ENCODE measurements at regions not wholly inside any gene's neighbourhood (a gene's known extent, or its start where the extent isn't known, plus 50 kb on each side); places are given as distances from the start of the nearest gene placed in this dataset.
"Not testable (repeated sequence)": the region's sequence is repeated elsewhere in the genome, so short reads cannot be mapped to it uniquely, and the experiment has no call there.

DNA sequence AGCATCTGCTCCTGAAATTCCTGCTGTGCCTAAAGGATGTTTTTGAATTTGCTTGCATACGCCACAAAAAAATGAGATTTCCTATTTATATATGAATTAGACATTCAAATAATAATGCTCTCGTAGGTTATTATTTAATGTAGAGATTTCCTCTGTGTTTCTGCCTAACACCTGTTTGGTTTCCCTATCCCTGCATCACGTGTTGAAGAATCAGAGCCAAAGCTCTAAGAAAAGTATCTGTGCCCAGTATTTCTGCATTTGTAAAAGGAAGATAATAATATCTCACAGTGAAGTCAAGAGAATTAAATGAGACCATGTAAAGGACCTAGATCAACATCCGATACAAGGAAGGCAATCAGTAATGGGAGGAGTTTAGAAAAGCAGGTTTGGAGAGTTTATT lies 179.5 kb downstream of the HNRNPD start:
- DNase-seq (ENCODE audit: low read depth in 2 of 2, low spot score in 1 of 2) = no peak

DNA sequence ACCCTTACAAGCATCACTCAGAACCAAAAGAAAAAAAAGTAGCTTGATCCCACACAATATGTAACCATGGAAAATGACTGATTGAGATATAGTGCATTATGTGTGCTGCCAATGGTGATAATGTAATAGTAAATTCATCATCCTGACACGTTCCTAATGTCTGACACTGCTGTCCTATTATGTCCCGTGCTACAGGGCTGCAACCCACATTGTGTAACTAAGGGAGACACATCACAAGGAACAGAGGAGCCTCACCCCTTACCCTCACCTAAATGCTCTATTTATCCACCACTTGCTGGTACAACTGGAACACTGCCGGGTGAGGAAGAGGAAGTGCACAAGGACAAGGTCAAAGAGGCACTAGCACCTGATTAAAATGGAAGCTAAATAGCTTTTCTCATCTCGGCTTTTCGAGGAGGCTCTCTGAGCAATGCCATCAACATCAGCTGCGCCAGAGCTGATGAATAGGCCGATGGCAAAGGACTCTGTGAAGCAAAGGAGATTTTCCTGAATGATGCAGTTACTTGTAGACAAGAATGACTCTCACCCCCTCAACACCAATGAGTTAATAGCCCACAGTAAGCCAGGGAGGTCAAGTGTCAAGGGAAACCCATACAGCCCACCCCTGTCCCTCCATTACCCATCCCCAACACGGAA lies 181.6 kb downstream of the HNRNPD start:
- DNase-seq (ENCODE audit: low read depth in 2 of 2, low spot score in 1 of 2) = no peak

DNA sequence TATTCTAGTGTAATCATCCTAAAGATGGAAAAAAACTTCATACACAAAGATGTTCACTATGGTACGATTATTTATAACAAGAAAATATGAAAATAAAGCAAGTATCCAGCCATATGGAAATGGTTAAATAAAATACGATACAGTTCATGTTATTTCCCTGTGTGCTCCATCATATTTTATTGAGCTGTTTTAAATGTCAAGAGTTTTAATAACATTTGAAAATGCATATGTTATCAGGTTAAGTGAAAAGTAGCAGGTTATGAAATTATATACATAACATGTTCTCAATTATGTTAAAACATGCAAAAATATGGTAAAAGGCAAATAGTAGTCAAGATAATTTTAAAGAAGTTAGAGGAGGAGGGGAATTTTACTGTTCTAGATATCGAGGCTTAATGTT lies 192.0 kb downstream of the HNRNPD start:
- no peak for DNase-seq (ENCODE audit: low read depth in 2 of 2, low spot score in 1 of 2)

DNA sequence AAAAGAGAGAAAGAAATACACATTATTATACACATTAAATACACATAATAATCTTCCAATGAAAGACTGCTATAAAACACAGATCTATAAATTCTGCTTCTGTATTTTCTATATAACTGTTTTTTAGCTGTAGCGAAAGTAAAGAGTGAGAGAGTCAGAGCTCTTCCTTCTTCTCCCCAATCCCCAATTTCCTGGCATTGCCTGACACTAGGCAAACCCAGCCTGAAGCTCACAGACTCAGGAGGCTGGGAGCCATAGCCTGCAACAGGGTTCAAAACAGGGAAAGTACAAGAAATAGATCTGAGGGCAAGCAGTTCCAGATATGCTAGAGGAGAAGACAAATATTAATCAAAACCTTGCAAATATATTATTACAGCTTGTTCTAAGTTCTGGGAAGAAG lies 201.6 kb downstream of the HNRNPD start:
- no peak for DNase-seq (ENCODE audit: low read depth in 2 of 2, low spot score in 1 of 2)

DNA sequence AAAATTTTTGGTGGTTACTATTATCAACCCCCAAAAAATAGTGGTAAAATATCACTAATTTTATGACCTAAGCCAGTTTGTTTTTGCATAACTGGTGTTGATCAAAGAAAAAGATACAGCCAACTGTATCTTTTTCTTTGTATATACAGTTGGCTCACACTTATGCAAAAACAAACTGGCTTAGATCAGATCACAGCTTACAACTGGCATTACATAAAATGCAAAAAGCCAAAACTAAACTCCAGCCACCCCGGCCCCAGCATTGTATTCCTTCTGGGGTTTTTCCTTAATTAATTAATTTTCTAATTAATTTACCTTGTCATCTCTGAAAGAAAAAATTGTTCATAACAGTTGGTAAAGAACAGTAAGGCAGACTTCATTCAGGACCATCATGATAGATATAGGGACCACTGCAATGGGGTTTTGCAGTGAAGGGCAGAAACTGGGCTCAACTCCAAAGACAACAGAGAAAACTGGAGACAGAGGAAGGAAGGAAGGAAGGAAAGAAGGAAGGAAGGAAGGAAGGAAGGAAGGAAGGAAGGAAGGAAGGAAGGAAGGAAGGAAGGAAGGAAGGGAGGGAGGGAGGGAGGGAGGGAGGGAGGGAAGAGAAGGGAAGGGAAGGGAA lies 202.1 kb downstream of the HNRNPD start:
- no peak for DNase-seq (ENCODE audit: low read depth in 2 of 2, low spot score in 1 of 2)

DNA sequence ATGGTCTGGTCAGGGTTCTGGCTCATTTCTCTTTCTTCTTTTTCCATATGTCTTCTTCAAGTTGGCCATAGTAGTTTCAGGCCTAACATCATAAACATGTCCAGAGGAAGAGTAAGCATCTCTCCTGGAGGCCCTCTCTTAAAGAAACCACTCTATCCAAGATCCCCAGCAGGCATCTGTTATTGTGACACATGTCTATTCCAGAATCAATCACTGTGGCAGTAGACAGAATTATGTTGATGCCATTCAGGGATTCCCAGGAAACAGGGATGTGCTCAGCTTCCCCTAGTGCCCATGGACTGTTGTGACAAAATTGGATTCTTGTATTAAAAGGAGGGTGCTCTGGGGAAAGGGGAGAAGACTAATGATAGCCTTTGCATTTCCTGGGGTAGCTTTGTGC lies 224.0 kb downstream of the HNRNPD start:
- DNase-seq (ENCODE audit: low read depth in 2 of 2, low spot score in 1 of 2) = no peak

DNA sequence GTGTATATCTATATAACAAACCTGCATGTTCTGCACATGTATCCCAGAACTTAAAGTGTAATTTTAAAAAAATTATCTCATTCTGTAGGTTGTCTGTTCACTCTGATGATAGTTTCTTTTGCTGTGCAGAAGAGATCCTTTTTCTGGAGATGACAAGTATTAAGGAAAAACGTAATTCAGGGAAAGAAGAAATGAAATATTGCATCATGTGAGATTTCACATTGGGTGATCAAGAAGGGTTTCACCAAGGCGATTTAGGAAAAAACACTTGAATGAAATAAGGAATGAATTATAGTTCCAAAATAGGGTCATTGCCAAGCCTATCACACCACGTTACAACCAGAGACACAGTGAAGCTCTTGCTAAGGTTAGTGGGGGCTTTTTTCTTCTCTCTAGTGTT lies 227.9 kb downstream of the HNRNPD start:
- DNase-seq (ENCODE audit: low read depth in 2 of 2, low spot score in 1 of 2) = no peak

DNA sequence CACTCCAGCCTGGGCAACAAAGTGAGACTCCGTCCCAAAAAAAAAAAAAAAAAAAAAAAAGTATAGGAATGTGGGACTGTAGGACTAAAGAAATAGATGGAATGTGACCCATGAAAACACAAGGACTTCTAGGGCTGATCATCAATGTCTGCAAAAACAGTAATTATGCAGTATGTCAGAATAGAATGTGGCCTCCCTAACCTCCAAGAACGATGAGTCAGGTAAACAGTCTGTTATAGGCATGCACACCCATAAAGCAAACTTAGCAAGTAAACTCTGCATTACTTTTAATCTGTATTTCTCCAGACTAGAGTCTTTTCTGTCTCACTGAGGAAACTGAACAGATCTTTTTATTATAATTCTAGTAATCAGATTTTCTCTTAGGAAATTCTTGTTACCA lies 233.4 kb downstream of the HNRNPD start:
- no peak for DNase-seq (ENCODE audit: low read depth in 2 of 2, low spot score in 1 of 2)

DNA sequence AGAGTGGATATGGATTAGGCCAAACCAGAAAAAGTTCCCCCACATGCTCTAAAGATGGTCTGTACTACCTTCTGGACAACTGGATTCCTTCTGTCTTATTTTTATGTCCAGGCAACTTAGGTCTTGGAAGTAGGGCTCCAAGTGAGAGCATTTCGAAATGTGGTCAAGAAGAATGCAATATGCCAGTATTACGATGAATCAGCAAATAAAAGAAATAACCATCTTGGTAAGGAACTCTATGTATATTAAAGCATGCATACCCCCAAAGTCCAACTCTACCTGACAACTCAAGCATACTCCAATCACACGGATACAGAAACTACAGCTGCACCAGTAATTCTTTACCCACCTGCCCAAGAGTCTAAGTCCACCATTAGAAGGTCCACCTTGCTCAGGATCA lies 234.5 kb downstream of the HNRNPD start:
- DNase-seq (ENCODE audit: low read depth in 2 of 2, low spot score in 1 of 2) = no peak

DNA sequence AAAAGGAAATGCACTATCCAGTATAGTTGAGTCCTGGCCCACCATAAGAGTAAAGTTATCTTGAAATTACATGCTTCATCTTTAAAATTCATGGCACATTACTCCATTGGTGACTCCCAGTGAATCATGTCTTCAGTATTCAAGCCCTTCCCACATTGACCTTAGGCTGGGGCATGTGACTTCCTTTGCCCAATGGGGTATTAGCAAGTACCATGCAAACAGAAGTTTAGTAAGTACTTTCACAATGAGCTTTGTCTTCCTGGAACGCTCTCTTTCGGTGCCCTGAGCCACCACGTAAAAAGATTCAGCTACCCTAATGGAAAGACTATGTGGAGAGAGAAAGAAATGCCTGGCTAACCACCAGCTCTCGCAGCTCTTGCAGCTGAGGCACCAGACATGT lies 235.4 kb downstream of the HNRNPD start:
- DNase-seq (ENCODE audit: low read depth in 2 of 2, low spot score in 1 of 2) = no peak

DNA sequence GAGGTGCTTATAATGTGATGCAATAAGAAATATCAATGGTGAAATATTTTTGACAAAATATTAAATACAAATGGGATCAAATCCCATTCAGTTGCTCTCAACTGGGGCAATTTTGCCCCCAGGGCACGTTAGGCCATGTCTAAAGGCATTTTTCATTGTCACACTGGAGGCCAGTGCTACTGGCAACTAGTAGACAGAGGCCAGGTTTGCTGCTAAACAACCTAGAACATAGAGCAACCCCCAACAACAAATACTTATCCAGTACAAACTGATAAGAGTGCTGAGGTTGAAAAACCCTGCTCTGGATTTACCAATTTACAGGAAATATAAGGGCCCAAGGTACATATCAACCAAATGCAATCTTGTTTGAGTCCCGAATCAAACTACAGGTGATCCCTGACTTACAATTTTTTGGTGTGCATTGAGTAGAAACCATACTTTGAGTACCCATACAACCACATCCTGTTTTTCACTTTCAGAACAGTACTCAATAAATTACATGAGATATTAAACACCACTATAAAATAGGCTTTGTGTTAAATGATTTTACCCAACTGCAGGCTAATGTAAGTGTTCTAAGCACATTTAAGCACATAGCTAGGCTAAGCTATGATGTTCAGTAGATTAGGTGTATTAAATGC lies 237.5 kb downstream of the HNRNPD start:
- no peak for DNase-seq (ENCODE audit: low read depth in 2 of 2, low spot score in 1 of 2)

DNA sequence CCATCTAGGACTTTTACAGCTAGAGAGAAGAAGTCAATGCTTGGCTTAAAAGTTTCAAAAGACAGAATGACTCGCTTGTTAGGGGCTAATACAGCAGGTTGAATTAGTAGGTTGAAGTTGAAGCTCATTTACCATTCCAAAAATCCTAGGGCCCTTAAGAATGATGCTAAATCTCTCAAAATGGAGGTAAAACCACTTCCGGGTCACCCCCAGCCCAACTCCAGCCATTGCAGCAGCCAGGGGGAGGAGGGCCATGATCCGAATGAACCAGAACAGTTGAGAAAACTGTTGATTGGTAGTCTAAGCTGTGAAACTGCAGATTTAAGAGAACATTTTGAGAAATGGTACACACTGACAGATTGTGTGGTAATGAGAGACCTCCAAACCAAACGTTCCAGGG lies 245.4 kb downstream of the HNRNPD start:
- DNase-seq (ENCODE audit: low read depth in 2 of 2, low spot score in 1 of 2) = no peak

DNA sequence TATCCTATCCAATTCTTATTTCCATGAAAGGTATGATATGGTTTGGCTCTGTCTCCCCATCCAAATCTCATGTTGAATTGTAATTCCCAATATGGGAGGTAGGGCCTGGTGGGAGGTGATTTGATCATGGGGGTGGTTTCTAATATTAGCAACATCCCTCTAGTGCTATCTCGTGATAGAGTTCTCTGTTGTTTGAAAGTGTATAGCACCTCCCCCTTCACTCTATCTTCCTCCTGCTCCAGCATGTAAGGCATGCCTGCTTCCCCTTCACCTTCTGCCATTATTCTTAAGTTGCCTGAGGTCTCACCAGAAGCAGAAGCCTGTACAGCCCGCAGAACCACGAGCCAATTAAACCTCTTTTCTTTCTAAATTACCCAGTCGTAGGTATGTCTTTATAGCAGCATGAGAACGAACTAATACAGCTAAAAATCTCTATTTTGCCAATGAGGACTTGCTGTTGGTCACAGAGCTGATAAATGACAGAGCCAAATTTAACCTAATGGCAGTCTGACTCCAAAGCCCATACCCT lies 247.2 kb downstream of the HNRNPD start:
- no peak for DNase-seq (ENCODE audit: low read depth in 2 of 2, low spot score in 1 of 2)

DNA sequence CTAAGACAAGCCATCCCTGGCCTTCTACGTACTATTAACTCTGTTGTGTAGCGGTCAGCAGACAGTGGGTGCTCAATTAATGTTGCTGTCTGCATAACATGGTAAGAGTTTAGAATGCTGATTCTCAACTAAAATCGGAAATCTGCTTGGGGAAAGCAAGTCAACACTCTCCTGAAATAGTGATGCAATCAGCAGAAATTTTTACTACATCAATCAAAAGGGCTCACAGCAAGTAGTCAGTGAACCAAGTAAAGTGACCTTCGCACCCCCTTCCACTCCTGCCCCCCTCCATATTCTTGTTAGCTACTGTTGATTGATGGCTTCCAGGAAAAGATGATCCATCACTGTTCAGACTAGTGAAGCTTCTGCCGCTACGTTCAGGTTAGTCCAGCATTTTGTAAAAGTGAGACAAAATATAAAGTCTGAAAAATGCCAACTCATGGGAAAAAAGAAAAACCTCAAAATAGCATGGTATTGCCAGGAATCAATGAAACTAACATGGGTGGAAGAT lies 247.9 kb downstream of the HNRNPD start:
- no peak for DNase-seq (ENCODE audit: low read depth in 2 of 2, low spot score in 1 of 2)

DNA sequence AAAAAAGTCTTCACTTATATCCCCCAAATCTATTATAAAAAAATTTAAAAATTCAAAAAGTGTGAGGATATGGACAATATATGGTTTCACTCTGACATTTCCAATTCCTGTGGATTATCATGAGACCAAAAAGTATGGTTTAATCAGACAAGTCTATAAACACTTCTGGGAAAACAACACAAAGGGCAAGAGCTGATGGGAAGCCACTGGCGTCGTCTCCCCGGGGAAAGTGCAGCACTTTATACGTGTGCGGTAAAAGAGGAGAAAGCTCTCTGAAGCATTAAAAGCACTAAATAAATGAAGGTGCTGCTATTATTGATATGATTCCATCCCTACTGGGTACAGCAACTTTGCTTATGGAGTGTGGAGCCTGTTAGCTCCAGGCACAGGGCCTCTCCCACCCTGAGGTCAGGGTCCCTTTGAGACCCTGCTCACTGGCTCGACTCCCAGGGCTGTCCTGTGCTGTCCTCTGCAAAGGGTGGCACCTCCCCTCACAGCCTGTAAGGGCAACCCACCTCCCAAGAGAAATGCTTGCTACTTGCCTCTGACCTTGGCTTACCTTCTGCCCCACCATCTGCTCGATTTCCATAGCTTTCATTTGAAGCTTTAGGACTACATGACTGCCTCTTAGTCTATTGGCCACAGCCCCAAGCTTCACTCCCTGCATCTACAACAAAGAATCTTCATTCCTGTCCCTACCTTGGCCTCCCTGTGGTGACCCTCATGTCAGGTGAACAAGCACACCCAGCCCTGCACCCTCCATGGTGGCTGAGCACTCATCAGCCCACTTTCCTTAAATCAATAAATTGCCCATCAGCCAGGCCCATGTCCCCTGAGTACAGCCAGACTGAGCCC lies 248.6 kb downstream of the HNRNPD start:
- no peak for DNase-seq (ENCODE audit: low read depth in 2 of 2, low spot score in 1 of 2)

DNA sequence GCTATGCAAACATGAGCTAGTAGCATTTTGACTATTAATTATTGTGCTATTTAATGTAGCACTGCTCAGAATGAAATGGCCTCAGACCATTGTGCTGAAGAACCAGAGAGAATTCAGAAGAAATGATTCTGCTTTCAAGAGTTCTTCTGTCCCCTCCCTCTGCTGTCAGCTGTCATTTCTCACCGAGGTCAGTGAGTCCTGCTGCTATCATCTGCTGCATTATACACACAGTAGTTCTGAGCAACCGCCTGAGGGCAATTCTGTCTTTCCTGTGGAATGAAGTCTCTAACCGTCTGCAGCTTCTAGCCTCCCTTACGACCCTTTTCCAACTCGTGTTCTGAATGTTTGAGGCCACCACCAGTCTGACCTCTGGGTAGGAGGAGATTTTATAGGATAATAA lies 249.4 kb downstream of the HNRNPD start:
- no peak for DNase-seq (ENCODE audit: low read depth in 2 of 2, low spot score in 1 of 2)

DNA sequence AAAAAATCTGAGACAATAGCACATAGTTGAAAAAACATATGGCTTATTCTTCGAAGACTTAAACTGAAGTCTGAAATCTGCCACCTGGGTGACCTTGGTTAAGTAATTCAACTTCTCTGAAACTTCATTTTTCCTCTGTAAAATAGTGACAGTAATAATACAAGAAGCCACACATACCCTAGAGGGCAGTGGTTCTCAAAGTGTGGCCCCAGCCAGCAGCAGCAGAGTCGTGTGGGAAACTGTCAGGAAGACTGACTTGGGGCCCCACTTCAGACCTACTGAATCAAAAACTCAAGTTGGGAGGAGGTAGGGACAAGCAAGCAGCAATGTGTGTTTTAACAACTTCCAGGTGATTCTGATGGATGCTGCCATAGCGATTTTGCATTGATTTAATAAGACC lies 249.9 kb downstream of the HNRNPD start:
- no peak for DNase-seq (ENCODE audit: low read depth in 2 of 2, low spot score in 1 of 2)

DNA sequence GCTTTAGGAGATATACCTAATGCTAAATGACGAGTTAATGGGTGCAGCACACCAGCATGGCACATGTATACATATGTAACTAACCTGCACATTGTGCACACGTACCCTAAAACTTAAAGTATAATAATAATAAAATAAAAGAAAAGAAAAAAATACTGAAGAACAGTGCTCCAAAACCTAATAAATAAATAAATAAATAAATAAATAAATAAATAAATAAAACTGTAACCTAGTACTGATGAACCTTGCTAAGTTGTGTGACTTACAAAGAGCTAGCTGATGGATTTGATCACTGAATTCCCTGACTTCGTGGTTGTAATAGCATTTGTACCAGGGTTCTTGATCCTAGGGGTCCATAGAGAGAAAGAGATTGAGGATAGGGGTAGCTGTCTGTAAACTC lies 258.6 kb downstream of the HNRNPD start:
- not testable (repeated sequence) for DNase-seq (ENCODE audit: low read depth in 2 of 2, low spot score in 1 of 2)

DNA sequence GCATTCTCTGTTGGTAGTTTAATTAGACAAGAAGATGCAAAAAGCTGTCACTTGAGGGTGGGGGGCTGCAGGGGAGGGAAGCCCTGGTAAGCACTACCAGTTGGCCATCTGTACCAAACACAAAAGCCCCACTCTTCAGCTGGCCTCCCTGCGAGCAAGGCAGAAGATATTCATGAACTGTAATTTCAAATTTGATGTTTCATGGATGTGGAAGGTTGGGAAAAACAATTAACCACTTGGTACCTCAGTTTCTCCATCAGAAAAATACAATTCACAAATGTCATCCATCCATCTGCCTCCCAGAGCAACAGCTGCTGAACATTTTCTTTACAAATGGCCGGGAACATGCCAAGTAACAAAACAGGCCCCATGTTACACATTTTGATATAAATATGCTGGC lies 265.3 kb downstream of the HNRNPD start:
- no peak for DNase-seq (ENCODE audit: low read depth in 2 of 2, low spot score in 1 of 2)

DNA sequence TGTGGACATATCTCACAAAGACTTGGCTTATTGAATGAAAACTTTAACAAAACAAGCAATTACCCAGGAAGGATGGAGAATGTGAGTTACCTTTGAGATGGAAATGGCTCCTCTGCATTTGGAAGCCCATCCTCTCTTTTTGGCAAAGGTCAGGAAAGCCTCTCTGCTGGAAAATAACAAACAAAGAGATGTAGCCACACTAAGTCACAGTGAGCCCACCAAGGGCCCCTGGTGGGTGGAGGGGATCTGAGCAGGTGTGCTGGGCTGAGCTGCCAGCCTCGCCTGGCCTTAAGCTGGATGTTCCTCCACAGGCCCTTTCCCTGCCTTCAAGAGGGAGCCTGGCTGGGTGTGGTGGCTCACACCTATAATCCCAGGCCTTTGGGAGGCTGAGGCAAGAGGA lies 269.2 kb downstream of the HNRNPD start:
- DNase-seq (ENCODE audit: low read depth in 2 of 2, low spot score in 1 of 2) = no peak

DNA sequence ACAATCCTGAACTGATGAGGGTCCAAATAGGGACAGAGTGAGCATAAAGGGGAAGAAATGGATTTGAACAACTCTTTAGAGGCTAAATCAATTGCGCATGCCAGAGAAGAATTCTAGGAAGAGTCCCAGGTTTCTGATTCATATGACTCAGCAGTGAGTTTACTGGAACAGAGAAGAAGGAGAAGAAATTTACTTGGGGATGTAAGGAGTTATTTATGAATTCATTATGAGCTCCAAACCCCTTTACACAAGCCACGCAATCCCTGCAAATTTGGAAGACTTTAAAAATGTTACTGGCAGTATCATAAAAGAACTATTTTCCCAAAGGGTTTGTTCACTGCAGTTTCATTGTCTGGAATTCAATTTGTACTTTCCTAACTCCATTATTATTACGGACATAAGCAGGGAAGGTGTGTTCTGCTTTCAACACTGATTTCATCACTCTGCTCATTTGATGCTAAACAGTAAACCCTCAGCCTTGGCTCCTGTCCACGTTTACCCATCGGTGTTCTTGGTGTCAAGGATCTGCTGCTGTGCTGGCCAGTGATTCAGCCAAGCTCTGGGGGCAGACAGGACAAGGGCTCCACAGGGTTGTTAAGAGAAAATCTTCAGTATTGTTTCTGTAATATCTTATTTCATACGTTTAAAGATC lies 273.7 kb downstream of the HNRNPD start:
- no peak for DNase-seq (ENCODE audit: low read depth in 2 of 2, low spot score in 1 of 2)

All from stimulated activated CD8-positive, alpha-beta memory T cell treated with anti-CD3 and anti-CD28 coated beads, Interleukin-4, amount 100 ng/mL, for 4 hours (primary cell).